GM12865 (cell line): ENCODE measurements at regions not wholly inside any gene's neighbourhood (a gene's known extent, or its start where the extent isn't known, plus 50 kb on each side); places are given as distances from the start of the nearest gene placed in this dataset.

Experiments
- DNase-seq: peaks from one replicate; pipeline ENCODE4 v3.0.0; 2010; ENCODE audit warnings: low read depth
- H3K4me3 ChIP-seq: 2 replicates; pipeline ENCODE4 v1.5.1; 2011; ENCODE audit warnings: mild to moderate bottlenecking, low read depth, low read length, control low read depth
- TF ChIP-seq, protein P1 (sequence below): IDR thresholded peaks from 2 replicates; pipeline ENCODE4 v1.5.1; 2011; ENCODE audit warnings: low read length, control low read depth, low read depth, inconsistent platforms; ENCODE audit not compliant: insufficient read depth; ENCODE audit errors: missing control alignments

DNA sequence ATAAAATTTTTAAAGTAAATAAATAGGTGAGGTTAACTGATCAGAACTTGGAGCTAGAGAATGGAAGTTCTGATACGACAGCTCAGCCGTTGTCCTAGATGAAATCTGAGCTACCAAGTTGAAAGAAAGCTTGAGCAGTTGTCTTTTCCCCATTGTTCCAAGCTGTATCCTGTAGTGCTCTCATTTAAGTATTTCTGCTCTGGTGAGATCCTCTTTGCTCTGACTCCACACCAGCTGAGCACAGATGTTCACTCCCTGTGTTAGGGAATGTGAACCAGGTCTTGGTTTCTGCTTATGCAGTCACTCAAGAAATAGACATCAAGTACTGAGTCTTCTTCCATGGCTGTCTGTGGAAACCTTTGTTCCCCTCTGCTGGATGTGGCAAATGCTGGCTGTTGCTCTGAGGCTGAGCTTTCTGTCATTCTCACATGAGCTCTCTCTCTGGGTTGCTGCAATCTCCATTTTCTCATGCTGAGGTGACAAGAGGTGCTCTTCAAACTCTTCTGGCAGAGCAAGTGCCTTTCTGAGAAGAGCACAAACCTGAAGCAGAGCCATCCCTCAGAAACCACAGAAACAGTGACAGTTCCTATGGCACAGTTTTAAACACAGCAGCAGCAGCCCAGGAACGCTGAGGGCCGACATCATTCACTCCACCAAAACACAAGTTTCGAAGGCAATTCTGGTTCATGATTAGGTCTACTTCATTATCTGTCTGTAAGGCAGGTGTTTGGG, 194.1 kb downstream of the SP3 start:
- no peak overlapping the region for H3K4me3 ChIP-seq
- TF ChIP-seq, protein P1, sequence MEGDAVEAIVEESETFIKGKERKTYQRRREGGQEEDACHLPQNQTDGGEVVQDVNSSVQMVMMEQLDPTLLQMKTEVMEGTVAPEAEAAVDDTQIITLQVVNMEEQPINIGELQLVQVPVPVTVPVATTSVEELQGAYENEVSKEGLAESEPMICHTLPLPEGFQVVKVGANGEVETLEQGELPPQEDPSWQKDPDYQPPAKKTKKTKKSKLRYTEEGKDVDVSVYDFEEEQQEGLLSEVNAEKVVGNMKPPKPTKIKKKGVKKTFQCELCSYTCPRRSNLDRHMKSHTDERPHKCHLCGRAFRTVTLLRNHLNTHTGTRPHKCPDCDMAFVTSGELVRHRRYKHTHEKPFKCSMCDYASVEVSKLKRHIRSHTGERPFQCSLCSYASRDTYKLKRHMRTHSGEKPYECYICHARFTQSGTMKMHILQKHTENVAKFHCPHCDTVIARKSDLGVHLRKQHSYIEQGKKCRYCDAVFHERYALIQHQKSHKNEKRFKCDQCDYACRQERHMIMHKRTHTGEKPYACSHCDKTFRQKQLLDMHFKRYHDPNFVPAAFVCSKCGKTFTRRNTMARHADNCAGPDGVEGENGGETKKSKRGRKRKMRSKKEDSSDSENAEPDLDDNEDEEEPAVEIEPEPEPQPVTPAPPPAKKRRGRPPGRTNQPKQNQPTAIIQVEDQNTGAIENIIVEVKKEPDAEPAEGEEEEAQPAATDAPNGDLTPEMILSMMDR = no peak
- DNase-seq = no peak

DNA sequence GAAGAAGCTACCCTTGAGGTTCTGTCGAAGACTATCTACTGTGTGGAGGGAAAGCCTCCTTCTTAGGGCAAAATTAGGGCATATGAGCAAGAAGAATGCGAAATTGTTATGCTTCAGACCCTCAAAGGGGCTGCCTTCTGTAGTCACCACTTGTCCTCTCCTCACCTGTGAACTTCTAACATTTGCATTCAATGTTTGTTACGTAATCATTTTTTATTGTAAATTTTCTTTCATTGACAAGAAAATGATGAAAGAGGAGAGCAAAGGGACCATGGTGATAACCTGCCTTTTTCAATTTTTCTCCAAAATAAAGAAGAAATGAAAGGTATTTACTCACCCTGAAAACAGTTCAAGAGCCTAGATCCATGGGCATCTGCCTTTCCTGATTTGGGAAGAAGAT, 193.0 kb downstream of the SP3 start:
- TF ChIP-seq, protein P1 = no peak
- no peak overlapping the region for H3K4me3 ChIP-seq
- no peak for DNase-seq

DNA sequence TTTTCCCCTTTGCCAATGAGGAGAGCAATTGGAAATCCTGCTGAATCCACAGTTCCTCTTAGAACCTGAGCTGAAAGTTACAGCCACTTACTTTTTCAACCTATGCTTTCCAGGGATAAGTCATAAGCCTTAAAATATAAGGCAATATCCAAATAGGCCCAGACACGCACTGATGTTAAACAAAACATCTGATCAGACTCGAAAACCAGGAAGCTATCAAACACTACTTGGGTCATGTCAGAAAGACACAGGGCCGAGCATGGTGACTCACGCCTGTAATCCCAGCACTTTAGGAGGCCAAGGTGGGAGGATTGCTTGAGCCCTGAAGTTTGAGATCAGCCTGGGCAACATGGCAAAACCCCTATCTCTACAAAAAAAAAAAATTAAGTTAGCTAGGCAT, 192.1 kb downstream of the SP3 start:
- TF ChIP-seq, protein P1 = no peak
- no peak overlapping the region for H3K4me3 ChIP-seq
- DNase-seq = no peak

DNA sequence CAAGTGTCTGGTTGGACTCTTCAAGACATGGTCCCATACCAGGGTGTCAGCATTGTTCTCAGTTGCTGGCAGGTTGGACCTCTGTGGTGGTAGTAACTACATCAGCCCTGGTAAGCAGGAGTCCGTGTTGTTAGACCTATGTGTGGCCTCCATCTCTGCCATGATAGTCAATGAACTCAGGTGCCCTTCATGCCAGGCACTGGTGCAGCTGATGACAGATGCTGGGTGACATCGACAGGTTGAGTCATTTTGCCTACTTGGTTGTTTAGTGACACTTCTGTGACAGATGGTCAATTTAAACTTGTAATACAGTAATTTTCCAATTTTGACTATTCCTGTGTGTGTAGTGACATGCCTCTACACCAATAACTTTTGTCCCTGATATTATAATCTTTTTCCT, 189.7 kb downstream of the SP3 start:
- DNase-seq = no peak
- TF ChIP-seq, protein P1 = no peak
- no peak overlapping the region for H3K4me3 ChIP-seq

DNA sequence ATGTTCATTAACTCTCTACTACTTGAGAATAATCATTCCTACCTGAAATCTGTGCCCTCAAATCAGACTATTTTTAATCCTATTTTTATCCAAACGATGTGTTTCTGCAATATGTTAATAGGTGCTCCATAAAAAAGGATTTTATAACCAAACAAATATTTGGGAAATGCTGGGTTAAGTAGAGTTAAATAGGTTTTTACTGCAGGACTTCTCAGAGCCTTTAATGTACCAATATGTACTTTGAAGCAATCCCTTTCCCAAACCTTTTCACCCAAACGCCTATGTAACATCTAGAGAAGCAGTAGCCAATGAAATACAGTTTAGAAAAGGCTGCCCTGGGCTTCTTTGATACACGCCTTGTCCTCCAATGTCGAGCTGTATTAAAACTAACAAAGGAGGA, 182.5 kb downstream of the SP3 start:
- TF ChIP-seq, protein P1 = no peak
- DNase-seq = no peak
- no peak overlapping the region for H3K4me3 ChIP-seq

DNA sequence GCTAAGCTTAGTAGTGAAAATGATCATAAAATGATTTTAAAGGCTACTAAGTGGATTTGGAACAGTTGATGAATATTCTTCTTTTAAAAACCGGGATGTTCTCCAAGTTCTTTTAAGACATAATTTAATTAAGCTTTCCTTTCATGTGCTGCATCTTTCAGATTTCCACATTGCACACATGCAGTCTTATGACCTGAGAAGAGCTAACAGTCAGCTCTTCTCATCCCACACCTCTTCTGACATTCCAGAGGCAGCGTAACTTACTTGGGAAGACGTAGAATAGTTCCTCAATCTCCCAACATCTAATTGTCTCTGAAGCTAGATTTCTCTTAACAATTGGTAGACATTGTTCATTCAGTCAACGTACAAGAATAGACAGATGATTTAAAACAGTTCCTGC, 181.8 kb downstream of the SP3 start:
- H3K4me3 ChIP-seq = no peak overlapping the region
- TF ChIP-seq, protein P1 = no peak
- no peak for DNase-seq

DNA sequence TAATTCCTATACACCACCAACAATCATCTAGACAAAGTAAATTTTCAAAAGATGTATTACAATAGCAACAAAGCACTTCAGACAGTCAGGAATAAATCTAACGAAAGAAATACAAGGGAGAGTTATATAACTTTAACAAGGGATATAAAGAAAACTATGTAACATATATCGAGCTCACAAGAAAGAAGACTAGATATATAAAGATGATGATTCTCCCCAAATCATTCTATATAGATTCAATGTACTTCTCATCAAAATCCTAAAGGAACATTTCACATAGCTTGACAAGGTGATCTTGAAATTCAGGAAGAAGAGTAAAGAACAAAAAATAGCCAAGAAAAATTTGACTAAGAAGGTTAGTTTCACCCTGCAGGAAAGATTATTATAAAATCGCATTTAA, 179.4 kb downstream of the SP3 start:
- TF ChIP-seq, protein P1 = no peak
- DNase-seq = no peak

More for the DNA sequence above, 179.4 kb downstream of the SP3 start:
- H3K4me3 ChIP-seq = no peak overlapping the region
